Memory B cell (primary cell): ENCODE measurements at regions not wholly inside any gene's neighbourhood (a gene's known extent, or its start where the extent isn't known, plus 50 kb on each side); places are given as distances from the start of the nearest gene placed in this dataset.
"Not testable (repeated sequence)": the region's sequence is repeated elsewhere in the genome, so short reads cannot be mapped to it uniquely, and the experiment has no call there.

ENCODE experiments used
- ATAC-seq: fragments of 150-1000 bp; cut with Tn5 transposase; 2 replicates; pipeline ENCODE4 v1.10.0; 2021; ENCODE audit warnings: low read depth, mild to moderate bottlenecking, moderate library complexity
- DNase-seq, 2 donors: peaks; one replicate each; pipeline ENCODE4 v3.0.0; 2022; ENCODE audit warnings: low spot score in 2 of 2
- H3K27ac Mint-ChIP-seq: one replicate; pipeline ENCODE4 v1.8.0; 2022; ENCODE audit warnings: mild to moderate bottlenecking, moderate library complexity, mixed read lengths
- H3K27me3 Mint-ChIP-seq: one replicate; pipeline ENCODE4 v1.8.0; 2022; ENCODE audit warnings: mixed read lengths
- H3K36me3 Mint-ChIP-seq: one replicate; pipeline ENCODE4 v1.8.0; 2022; ENCODE audit warnings: mild to moderate bottlenecking, mixed read lengths
- H3K4me1 Mint-ChIP-seq: one replicate; pipeline ENCODE4 v1.8.0; 2022; ENCODE audit warnings: mixed read lengths
- H3K4me3 Mint-ChIP-seq: one replicate; pipeline ENCODE4 v1.8.0; 2022; ENCODE audit warnings: mild to moderate bottlenecking, moderate library complexity, mixed read lengths
- H3K9me3 Mint-ChIP-seq: one replicate; pipeline ENCODE4 v1.8.0; 2022; ENCODE audit warnings: mixed read lengths

- H3K4me1 Mint-ChIP-seq, result no peaks in the 10 kb centered on the region
- no peak overlapping the region for H3K27ac Mint-ChIP-seq
- H3K9me3 Mint-ChIP-seq, result peaks cover 16% of the 10 kb centered on the region
- DNase-seq (no peak), ATAC-seq (no peak)
- peaks cover 3% of the 10 kb centered on the region for H3K36me3 Mint-ChIP-seq
- H3K4me3 Mint-ChIP-seq, result no peak overlapping the region
- peaks cover 17% of the 10 kb centered on the region for H3K27me3 Mint-ChIP-seq
Measured at GRCh38 chr22:19648419-19648929, 65.8 kb upstream of the SEPTIN5 start.

DNA sequence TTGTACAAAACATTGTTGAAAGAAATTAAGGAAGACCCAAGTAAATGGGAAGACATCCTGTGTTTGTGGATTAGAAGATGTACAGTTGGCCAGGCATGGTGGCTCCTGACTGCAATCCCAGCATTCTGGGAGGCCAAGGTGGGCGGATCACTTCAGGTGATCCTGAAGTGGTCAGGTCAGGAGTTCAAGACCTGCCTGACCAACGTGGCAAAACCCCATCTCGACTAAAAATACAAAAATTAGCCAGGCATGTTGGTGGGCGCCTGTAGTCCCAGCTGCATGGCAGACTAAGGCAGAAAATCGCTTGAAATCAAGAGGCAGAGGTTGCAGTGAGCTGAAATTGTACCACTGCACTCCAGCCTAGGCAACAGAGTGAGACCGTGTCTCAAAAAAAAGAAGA is 62.0 kb upstream of the SEPTIN5 start:
- H3K36me3 Mint-ChIP-seq, result peaks cover 3% of the 10 kb centered on the region
- no peak overlapping the region for H3K4me3 Mint-ChIP-seq
- H3K27me3 Mint-ChIP-seq, result peaks cover 10% of the 10 kb centered on the region
- no peaks in the 10 kb centered on the region for H3K4me1 Mint-ChIP-seq
- peaks cover 16% of the 10 kb centered on the region for H3K9me3 Mint-ChIP-seq
- ATAC-seq (no peak), DNase-seq (no peak)
- H3K27ac Mint-ChIP-seq, result no peak overlapping the region

GRCh38 chr22:19654338-19654987 is 59.8 kb upstream of the SEPTIN5 start:
- peaks cover 5% of the 10 kb centered on the region for H3K9me3 Mint-ChIP-seq
- no peak overlapping the region for H3K27ac Mint-ChIP-seq
- no peak overlapping the region for H3K4me3 Mint-ChIP-seq
- no peak for DNase-seq
- H3K36me3 Mint-ChIP-seq, result no peaks in the 10 kb centered on the region
- no peak for ATAC-seq
- H3K27me3 Mint-ChIP-seq, result peaks cover 8% of the 10 kb centered on the region
- H3K4me1 Mint-ChIP-seq, result no peaks in the 10 kb centered on the region

GRCh38 chr22:19655399-19655798 is 58.9 kb upstream of the SEPTIN5 start:
- no peaks in the 10 kb centered on the region for H3K36me3 Mint-ChIP-seq
- peaks cover 2% of the 10 kb centered on the region for H3K27me3 Mint-ChIP-seq
- no peak for DNase-seq
- H3K4me1 Mint-ChIP-seq, result no peaks in the 10 kb centered on the region
- no peak overlapping the region for H3K4me3 Mint-ChIP-seq
- H3K27ac Mint-ChIP-seq, result no peak overlapping the region
- ATAC-seq, result no peak
- H3K9me3 Mint-ChIP-seq, result no peaks in the 10 kb centered on the region

DNA sequence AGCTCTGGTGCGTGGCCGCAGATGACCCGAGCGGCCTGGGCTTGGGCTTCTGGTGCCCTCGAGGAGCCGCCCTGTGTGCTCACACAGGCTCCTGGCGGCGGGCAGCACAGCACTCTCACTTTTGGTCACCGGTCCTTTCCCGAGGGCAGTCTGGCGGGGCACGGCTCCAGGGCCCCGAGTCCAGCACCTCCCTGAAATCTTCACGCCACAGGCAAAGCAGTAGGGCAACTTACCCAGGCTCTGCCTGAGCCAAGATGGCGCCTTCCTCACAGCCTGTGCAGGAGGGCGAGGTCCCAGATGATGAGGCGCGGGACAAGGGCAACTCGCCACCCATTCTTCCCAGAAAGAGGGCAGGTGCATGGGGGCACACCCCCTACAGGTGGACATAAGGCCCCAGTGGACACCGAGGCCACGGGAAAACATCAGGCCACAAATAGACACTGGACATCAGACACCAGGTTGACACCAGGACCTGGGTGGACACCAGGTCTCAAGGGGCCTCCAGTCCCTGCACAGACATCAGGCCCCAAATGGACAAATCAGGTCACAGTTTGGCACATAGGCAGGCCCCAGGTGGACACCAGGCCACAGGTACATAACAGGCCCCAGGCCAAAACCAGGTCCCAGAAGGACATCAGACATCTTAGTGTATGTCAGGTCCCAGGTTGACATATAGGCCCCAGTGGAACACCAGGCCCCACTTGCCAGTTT is 57.6 kb upstream of the SEPTIN5 start:
- ATAC-seq (no peak), DNase-seq (no peak)
- H3K27me3 Mint-ChIP-seq, result no peaks in the 10 kb centered on the region
- peaks cover 3% of the 10 kb centered on the region for H3K4me1 Mint-ChIP-seq
- no peak overlapping the region for H3K27ac Mint-ChIP-seq
- no peaks in the 10 kb centered on the region for H3K9me3 Mint-ChIP-seq
- H3K4me3 Mint-ChIP-seq, result no peak overlapping the region
- no peaks in the 10 kb centered on the region for H3K36me3 Mint-ChIP-seq

DNA sequence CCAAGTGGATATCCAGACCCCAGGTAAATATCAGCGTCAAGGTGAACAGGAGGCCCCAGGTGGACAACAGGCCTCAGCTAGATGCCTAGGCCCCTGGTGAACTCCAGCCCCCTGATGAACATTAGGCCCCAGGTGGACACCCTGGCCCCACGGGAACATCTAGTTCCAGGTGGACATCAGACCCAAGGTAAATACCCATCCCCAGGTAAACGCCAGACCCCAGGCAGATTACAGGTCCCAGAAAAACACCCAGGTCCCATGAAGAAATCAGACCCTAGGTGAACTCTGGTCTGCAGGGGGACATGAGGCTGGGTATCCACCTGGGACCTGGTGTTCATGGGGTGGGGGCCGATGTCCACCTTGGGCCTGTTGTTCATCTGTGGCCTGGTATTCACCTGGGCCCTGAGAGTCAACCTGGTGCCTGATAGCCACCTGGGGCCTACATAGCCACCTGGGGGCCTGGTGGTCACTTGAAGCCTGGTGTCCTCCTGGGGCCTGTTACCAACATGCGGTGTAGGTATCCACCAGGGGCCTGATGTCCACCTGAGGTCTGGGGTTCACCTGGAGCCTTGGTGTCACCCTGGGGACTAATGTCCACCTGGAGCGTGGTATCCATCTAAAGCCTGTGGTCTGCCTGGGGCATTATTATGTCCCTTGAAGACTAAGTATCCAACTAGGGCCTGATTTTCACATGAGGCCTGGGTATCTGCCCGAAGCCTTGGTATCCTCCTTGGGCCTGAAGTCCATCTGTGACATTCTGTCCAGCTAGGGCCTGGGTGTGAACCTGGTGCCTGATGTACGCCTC is 56.8 kb upstream of the SEPTIN5 start:
- Mint-ChIP-seq H3K9me3 (no peaks in the 10 kb centered on the region), H3K4me3 (no peak overlapping the region), H3K36me3 (no peaks in the 10 kb centered on the region), H3K4me1 (peaks cover 3% of the 10 kb centered on the region), H3K27ac (no peak overlapping the region), H3K27me3 (no peaks in the 10 kb centered on the region)
- DNase-seq (no peak), ATAC-seq (no peak)

DNA sequence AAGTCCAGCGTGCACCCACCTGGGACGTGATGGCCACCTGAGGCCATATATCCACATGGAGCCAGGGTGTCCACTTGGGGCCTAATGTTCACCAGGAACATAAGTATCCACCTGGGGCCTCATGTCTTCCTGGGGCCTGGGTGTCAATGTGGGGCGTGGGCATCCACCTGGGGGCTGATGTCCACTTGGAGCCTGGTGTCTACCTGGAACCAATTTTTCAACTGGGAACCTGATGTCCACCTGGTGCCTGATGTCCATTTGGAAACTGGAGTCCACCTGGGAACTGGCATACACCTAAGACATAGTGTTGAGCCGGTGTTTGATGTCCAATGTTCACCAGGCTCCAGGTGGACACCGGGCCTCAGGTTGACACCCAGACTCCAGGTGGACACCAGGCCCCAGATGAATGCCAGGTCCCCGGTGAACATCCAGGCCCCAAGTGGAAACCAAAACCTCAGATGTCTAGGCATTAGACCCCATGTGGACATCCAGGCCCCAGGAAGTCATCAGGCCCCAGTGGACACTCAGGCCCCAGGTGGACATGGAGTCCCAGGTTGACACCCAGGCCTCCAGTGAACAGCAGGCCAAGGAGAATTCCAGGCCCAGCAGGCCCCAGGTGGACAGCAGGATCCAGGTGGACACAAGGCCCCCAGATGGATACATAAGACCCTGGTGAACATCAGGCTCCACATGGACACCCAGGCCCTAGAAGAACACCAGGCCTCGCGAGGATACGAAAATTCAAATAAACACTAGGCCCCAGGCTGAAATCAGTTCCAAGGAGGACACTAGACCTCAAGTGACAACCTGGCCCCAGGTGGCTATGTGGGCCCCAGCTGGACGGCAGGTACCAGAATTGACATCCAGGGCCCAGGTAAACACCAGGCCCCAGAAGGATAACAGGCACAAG is 56.0 kb upstream of the SEPTIN5 start:
- peaks cover 3% of the 10 kb centered on the region for H3K4me1 Mint-ChIP-seq
- H3K27ac Mint-ChIP-seq, result no peak overlapping the region
- H3K9me3 Mint-ChIP-seq, result no peaks in the 10 kb centered on the region
- no peaks in the 10 kb centered on the region for H3K27me3 Mint-ChIP-seq
- H3K36me3 Mint-ChIP-seq, result no peaks in the 10 kb centered on the region
- DNase-seq, result no peak
- no peak overlapping the region for H3K4me3 Mint-ChIP-seq
- ATAC-seq, result no peak

DNA sequence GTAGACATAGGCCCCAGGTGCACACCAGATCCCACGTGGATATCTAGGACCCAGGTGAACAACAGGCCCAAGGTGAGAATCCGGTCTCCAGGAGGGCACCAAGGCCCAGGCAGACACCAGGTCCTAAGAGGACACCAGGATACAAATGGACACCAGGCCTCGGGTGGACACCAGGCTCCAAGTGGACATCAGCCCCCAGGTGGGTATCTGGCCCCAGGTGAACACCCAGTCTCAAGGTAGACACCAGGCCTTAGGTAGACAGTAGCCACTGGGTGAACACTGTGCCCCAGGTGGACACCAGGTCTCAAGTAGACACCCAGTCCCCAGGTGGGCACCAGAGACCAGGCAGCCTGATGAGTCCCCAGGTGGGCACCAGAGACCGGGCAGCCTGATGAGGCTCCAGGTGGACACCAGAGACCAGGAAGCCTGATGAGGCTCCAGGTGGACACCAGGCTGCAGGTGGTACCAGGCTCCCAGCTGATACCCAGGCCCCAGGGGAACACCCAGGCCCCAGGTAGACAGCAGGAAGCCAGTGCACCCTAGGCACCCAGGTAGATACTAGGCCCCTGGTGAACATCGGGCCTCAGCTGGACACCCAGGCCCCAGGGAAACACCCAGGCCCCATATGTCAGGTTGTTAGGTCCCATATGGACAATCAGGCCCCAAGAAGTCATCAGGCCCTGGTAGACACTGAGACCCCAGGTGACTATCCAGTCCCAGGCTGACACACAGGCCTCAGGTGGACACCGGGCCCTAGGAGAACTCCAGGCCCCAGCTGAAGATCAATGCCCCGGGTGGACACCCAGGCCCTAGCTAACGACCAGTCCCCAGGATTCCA is 55.1 kb upstream of the SEPTIN5 start:
- H3K9me3 Mint-ChIP-seq, result no peaks in the 10 kb centered on the region
- ATAC-seq (no peak), DNase-seq (no peak)
- H3K27ac Mint-ChIP-seq, result no peak overlapping the region
- no peaks in the 10 kb centered on the region for H3K36me3 Mint-ChIP-seq
- no peak overlapping the region for H3K4me3 Mint-ChIP-seq
- peaks cover 5% of the 10 kb centered on the region for H3K27me3 Mint-ChIP-seq
- peaks cover 3% of the 10 kb centered on the region for H3K4me1 Mint-ChIP-seq

DNA sequence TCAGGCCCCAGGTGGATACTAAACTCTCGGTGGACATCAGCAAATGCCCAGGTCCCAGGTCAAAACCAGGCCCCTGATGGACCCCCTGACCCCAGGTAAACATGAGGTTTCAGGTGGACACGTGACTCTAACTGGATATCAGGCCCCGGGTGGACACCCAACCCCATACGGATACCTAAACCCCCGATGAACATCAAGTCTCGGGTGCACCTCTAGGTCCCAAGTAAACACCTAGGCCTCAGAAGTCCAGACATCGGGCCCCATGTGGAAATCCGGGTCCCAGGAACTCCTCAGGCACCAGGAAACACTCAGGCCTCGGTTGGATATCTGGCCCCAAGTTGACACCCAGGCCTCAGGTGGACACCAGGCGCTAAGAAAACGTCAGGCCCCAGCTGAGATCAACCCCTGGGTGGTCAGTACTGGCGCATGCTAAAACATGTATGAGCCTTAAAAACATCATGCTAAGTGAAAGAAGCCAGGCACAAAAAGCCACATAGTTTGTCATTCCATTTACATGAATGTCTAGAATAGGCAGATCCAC is 54.4 kb upstream of the SEPTIN5 start:
- Mint-ChIP-seq H3K36me3 (no peaks in the 10 kb centered on the region), H3K4me3 (no peak overlapping the region), H3K27ac (no peak overlapping the region), H3K4me1 (peaks cover 3% of the 10 kb centered on the region), H3K9me3 (no peaks in the 10 kb centered on the region), H3K27me3 (peaks cover 5% of the 10 kb centered on the region)
- ATAC-seq, result no peak
- no peak for DNase-seq

DNA sequence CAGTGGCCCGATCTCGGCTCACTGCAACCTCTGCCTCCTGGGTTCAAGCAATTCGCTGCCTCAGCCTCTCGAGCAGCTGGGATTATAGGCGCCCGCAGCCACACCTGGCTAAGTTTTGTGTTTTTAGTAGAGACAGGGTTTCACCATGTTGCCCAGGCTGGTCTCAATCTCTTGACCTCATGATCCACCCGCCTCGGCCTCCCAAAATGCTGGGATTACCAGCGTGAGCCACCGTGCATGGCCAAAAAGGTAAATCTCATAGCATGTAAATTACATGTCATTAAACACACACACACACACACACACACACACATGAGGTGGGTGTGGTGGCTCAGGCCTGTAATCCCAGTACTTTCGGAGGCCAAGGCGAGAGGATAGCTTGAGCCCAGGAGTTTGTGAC is 53.7 kb upstream of the SEPTIN5 start:
- H3K36me3 Mint-ChIP-seq, ATAC-seq, H3K27ac Mint-ChIP-seq, H3K4me1 Mint-ChIP-seq, H3K9me3 Mint-ChIP-seq, DNase-seq, H3K4me3 Mint-ChIP-seq, H3K27me3 Mint-ChIP-seq: not testable (repeated sequence)

- DNase-seq (no peak), ATAC-seq (no peak)
- H3K27ac Mint-ChIP-seq, result no peak overlapping the region
- no peaks in the 10 kb centered on the region for H3K9me3 Mint-ChIP-seq
- no peaks in the 10 kb centered on the region for H3K36me3 Mint-ChIP-seq
- peaks cover 5% of the 10 kb centered on the region for H3K27me3 Mint-ChIP-seq
- H3K4me3 Mint-ChIP-seq, result no peak overlapping the region
- peaks cover 3% of the 10 kb centered on the region for H3K4me1 Mint-ChIP-seq
Measured at GRCh38 chr22:19661156-19661555, 53.1 kb upstream of the SEPTIN5 start.

DNA sequence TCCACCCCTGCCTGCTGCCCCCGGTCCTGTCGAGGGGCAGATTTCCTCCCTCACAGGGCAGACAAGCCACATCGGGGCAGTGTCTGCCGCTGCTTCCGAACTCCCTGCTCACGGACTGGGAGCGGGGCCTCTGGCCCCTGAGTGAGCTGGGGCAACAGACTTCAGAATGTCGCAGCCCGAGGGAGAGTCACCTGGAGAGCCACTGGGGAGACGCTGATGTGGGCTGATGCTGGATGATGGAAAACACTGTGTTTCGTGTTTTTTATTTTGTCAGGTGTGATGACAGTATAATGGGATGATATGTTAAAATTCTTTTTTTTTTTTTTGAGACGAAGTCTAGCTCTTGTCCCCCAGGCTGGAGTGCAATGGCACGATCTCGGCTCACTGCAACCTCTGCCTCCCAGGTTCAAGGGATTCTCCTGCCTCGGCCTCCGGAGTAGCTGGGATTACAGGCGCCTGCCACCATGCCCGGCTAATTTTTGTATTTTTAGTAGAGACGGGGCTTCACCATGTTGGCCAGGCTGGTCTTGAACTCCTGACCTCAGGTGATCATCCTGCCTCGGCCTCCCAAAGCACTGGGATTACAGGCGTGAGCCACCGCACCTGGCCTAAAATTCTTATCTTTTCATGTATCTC is 52.1 kb upstream of the SEPTIN5 start:
- H3K4me3 Mint-ChIP-seq, ATAC-seq, H3K36me3 Mint-ChIP-seq, H3K27ac Mint-ChIP-seq, DNase-seq, H3K9me3 Mint-ChIP-seq, H3K27me3 Mint-ChIP-seq, H3K4me1 Mint-ChIP-seq: not testable (repeated sequence)
